Neuronal stem cell (in vitro differentiated cells): ENCODE measurements at regions not wholly inside any gene's neighbourhood (a gene's known extent, or its start where the extent isn't known, plus 50 kb on each side); places are given as distances from the start of the nearest gene placed in this dataset.

Experiments
- DNase-seq: peaks from one replicate; pipeline ENCODE4 v3.0.0-alpha.2; 2013; ENCODE audit warnings: low spot score
- H2AFZ ChIP-seq: one replicate; pipeline ENCODE4 v1.6.1; 2013; ENCODE audit warnings: mild to moderate bottlenecking, low read length, inconsistent platforms
- H2AK5ac ChIP-seq: 2 replicates; pipeline ENCODE4 v1.6.1; 2013; ENCODE audit warnings: low read depth, mild to moderate bottlenecking, inconsistent platforms, low read length, moderate library complexity, mixed read lengths
- H2BK120ac ChIP-seq: 2 replicates; pipeline ENCODE4 v1.6.1; 2013; ENCODE audit warnings: low read depth, mild to moderate bottlenecking, inconsistent platforms, low read length, moderate library complexity, mixed read lengths
- H2BK12ac ChIP-seq: one replicate; pipeline ENCODE4 v1.6.1; 2013; ENCODE audit warnings: low read length, inconsistent platforms
- H2BK15ac ChIP-seq: 2 replicates; pipeline ENCODE4 v1.6.1; 2013; ENCODE audit warnings: mild to moderate bottlenecking, low read length, inconsistent platforms, mixed read lengths
- H2BK5ac ChIP-seq: one replicate; pipeline ENCODE4 v1.6.1; 2013; ENCODE audit warnings: inconsistent platforms, mild to moderate bottlenecking, low read length, moderate library complexity
- H3K14ac ChIP-seq: one replicate; pipeline ENCODE4 v1.6.1; 2013; ENCODE audit warnings: low read length, inconsistent platforms
- H3K18ac ChIP-seq: 2 replicates; pipeline ENCODE4 v1.6.1; 2013; ENCODE audit warnings: low read length, inconsistent platforms
- H3K23ac ChIP-seq: 2 replicates; pipeline ENCODE4 v1.6.1; 2013; ENCODE audit warnings: low read depth, mild to moderate bottlenecking, mixed read lengths, low read length, inconsistent platforms; ENCODE audit not compliant: poor library complexity
- H3K27ac ChIP-seq: replicated peaks from 3 replicates; pipeline ENCODE4 v1.5.1; 2013; ENCODE audit warnings: low read length, inconsistent platforms
- H3K27me3 ChIP-seq, 3 experiments: 2 replicates each; pipeline ENCODE4 v1.6.1; 2013; ENCODE audit warnings: low read length in 3 of 3, mild to moderate bottlenecking in 2 of 3, inconsistent platforms in 1 of 3, low read depth in 1 of 3, mixed read lengths in 1 of 3, moderate library complexity in 1 of 3; ENCODE audit not compliant: control insufficient read depth in 3 of 3, insufficient read depth in 3 of 3
- H3K36me3 ChIP-seq, 2 donors: replicated peaks in 1 of 2; 2 replicates each; pipeline ENCODE4 v1.6.1; 2013; ENCODE audit warnings: low read length in 2 of 2; ENCODE audit not compliant: control insufficient read depth in 2 of 2, insufficient read depth in 2 of 2
- H3K4ac ChIP-seq: 2 replicates; pipeline ENCODE4 v1.6.1; 2013; ENCODE audit warnings: inconsistent platforms, mild to moderate bottlenecking, low read length, moderate library complexity
- H3K4me1 ChIP-seq, 2 donors: 1 replicate in 1 of 2; 2 replicates in 1 of 2; pipeline ENCODE4 v1.6.1; 2013; ENCODE audit warnings: low read length in 2 of 2, low read depth in 1 of 2; ENCODE audit not compliant: control insufficient read depth in 2 of 2, insufficient read depth in 1 of 2
- H3K4me2 ChIP-seq: one replicate; pipeline ENCODE4 v1.6.1; 2013; ENCODE audit warnings: mild to moderate bottlenecking, low read length, inconsistent platforms; ENCODE audit not compliant: insufficient read depth, poor library complexity, severe bottlenecking
- H3K4me3 ChIP-seq, 2 donors: 2 replicates each; pipeline ENCODE4 v1.5.1; 2013; ENCODE audit warnings: low read length in 2 of 2, mild to moderate bottlenecking in 2 of 2, inconsistent platforms in 1 of 2, moderate library complexity in 1 of 2
- H3K79me1 ChIP-seq: one replicate; pipeline ENCODE4 v1.6.1; 2013; ENCODE audit warnings: low read depth, mild to moderate bottlenecking, inconsistent platforms, low read length, moderate library complexity
- H3K9ac ChIP-seq: one replicate; pipeline ENCODE4 v1.6.1; 2013; ENCODE audit warnings: mild to moderate bottlenecking, low read depth, low read length, inconsistent platforms; ENCODE audit not compliant: poor library complexity
- H3K9me3 ChIP-seq, 2 donors: replicated peaks in 1 of 2; 2 replicates each; pipeline versions ENCODE3 to v1.6.1; 2013; ENCODE audit warnings: low read length in 2 of 2, mild to moderate bottlenecking in 2 of 2, inconsistent platforms in 1 of 2, low read depth in 1 of 2, mixed read lengths in 1 of 2, moderate library complexity in 1 of 2; ENCODE audit not compliant: control insufficient read depth in 2 of 2, insufficient read depth in 1 of 2
- H4K8ac ChIP-seq: one replicate; pipeline ENCODE4 v1.6.1; 2013; ENCODE audit warnings: low read depth, mild to moderate bottlenecking, inconsistent platforms, low read length, moderate library complexity
- H4K91ac ChIP-seq: one replicate; pipeline ENCODE4 v1.6.1; 2013; ENCODE audit warnings: low read length, low read depth, mild to moderate bottlenecking, inconsistent platforms; ENCODE audit not compliant: poor library complexity
- WGBS, 2 donors: extraction: QIAGEN DNeasy Blood & Tissue Kit; methylation state at CpG; one replicate each; pipeline ENCODE4 v1.1.7; 2013; ENCODE audit warnings: missing lambda C conversion rate in 2 of 2, mixed read lengths in 1 of 2; ENCODE audit not compliant: insufficient read length in 2 of 2, insufficient replicate concordance in 1 of 2; ENCODE audit errors: extremely low coverage in 2 of 2; 5-methylcytosine and 5-hydroxymethylcytosine counted together

GRCh38 chr3:81913886-81914663 is 152.6 kb upstream of the GBE1 start:
- Histone ChIP-seq H2BK5ac (no peak overlapping the region), H2BK12ac (no peak overlapping the region), H3K9me3 (no peaks in the 10 kb centered on the region), H3K4me3 (no peak overlapping the region), H3K18ac (no peak overlapping the region), H3K27me3 (no peaks in the 10 kb centered on the region), H2BK120ac (no peak overlapping the region), H3K4ac (no peak overlapping the region), H3K36me3 (no peaks in the 10 kb centered on the region), H3K23ac (no peak overlapping the region), H2AK5ac (no peak overlapping the region), H2AFZ (no peak overlapping the region), H4K91ac (no peak overlapping the region), H3K14ac (no peak overlapping the region), H3K4me1 (no peaks in the 10 kb centered on the region), H2BK15ac (no peak overlapping the region), H3K4me2 (no peak overlapping the region), H3K9ac (no peak overlapping the region), H3K27ac (no peak overlapping the region), H4K8ac (no peak overlapping the region), H3K79me1 (no peaks in the 10 kb centered on the region)
- DNase-seq: no peak
- no CpG with 5 or more reads among the region's 1 CpG for WGBS, 2 donors

GRCh38 chr3:81911221-81911620 is 149.8 kb upstream of the GBE1 start:
- Histone ChIP-seq H3K4me1 (no peaks in the 10 kb centered on the region), H4K8ac (no peak overlapping the region), H3K14ac (no peak overlapping the region), H3K4me2 (no peak overlapping the region), H3K36me3 (no peaks in the 10 kb centered on the region), H3K4me3 (no peak overlapping the region), H2BK120ac (no peak overlapping the region), H3K23ac (no peak overlapping the region), H3K9me3 (no peaks in the 10 kb centered on the region), H3K27ac (no peak overlapping the region), H3K9ac (no peak overlapping the region), H3K79me1 (no peaks in the 10 kb centered on the region), H2BK5ac (no peak overlapping the region), H2AK5ac (no peak overlapping the region), H2BK12ac (no peak overlapping the region), H4K91ac (no peak overlapping the region), H3K18ac (no peak overlapping the region), H2BK15ac (no peak overlapping the region), H3K4ac (no peak overlapping the region), H2AFZ (no peak overlapping the region), H3K27me3 (no peaks in the 10 kb centered on the region)
- no peak for DNase-seq
- WGBS, 2 donors: no CpG with 5 or more reads among the region's 2 CpGs

GRCh38 chr3:81910244-81910852 is 148.9 kb upstream of the GBE1 start:
- Histone ChIP-seq H3K9me3 (no peaks in the 10 kb centered on the region), H3K27ac (no peak overlapping the region), H3K79me1 (no peaks in the 10 kb centered on the region), H2BK5ac (no peak overlapping the region), H4K8ac (no peak overlapping the region), H2BK120ac (no peak overlapping the region), H2BK12ac (no peak overlapping the region), H3K4me1 (no peaks in the 10 kb centered on the region), H3K4me2 (no peak overlapping the region), H3K27me3 (no peaks in the 10 kb centered on the region), H2BK15ac (no peak overlapping the region), H3K18ac (no peak overlapping the region), H3K23ac (no peak overlapping the region), H3K14ac (no peak overlapping the region), H3K4ac (no peak overlapping the region), H2AFZ (no peak overlapping the region), H2AK5ac (no peak overlapping the region), H3K9ac (no peak overlapping the region), H4K91ac (no peak overlapping the region), H3K4me3 (no peak overlapping the region), H3K36me3 (no peaks in the 10 kb centered on the region)
- WGBS, 2 donors: no CpG with 5 or more reads among the region's 5 CpGs
- DNase-seq: peak; percentile 26

GRCh38 chr3:81909796-81910195 is 148.4 kb upstream of the GBE1 start:
- H4K91ac ChIP-seq: no peak overlapping the region
- no peak overlapping the region for H3K4me3 ChIP-seq
- no peak overlapping the region for H2BK120ac ChIP-seq
- no peaks in the 10 kb centered on the region for H3K9me3 ChIP-seq
- H3K4me1 ChIP-seq: no peaks in the 10 kb centered on the region
- no peak overlapping the region for H2AK5ac ChIP-seq
- WGBS, 2 donors: no CpG with 5 or more reads among the region's 3 CpGs
- H3K14ac ChIP-seq: no peak overlapping the region
- no peaks in the 10 kb centered on the region for H3K36me3 ChIP-seq
- no peaks in the 10 kb centered on the region for H3K27me3 ChIP-seq
- no peak overlapping the region for H3K4ac ChIP-seq
- H4K8ac ChIP-seq: no peak overlapping the region
- H2BK12ac ChIP-seq: no peak overlapping the region
- H3K9ac ChIP-seq: no peak overlapping the region
- H2BK15ac ChIP-seq: no peak overlapping the region
- H3K18ac ChIP-seq: no peak overlapping the region
- no peak for DNase-seq
- H3K4me2 ChIP-seq: no peak overlapping the region
- no peaks in the 10 kb centered on the region for H3K79me1 ChIP-seq
- H3K27ac ChIP-seq: no peak overlapping the region
- no peak overlapping the region for H2BK5ac ChIP-seq
- no peak overlapping the region for H2AFZ ChIP-seq
- H3K23ac ChIP-seq: no peak overlapping the region
